H1 (cell line): ENCODE measurements at regions not wholly inside any gene's neighbourhood (a gene's known extent, or its start where the extent isn't known, plus 50 kb on each side); places are given as distances from the start of the nearest gene placed in this dataset.

Experiments used
- CTCF ChIA-PET: fragments of 300-600 bp; sonication (Branson Sonifier 250); formaldehyde crosslinking; loops from one replicate; lab custom pipeline; 2021; ENCODE audit not compliant: partially characterized antibody; lab: Charles Lee
- POLR2A ChIA-PET: fragments of 300-600 bp; sonication (Branson Sonifier 250); formaldehyde crosslinking; loops from one replicate; lab custom pipeline; 2021; ENCODE audit warnings: inconsistent platforms; ENCODE audit not compliant: partially characterized antibody; lab: Charles Lee
- DNase-seq, 2 experiments: peaks; one replicate each; pipeline versions ENCODE4 v3.0.0 to v3.0.0-alpha.2; 2010 to 2022; ENCODE audit warnings: low spot score in 2 of 2, low read depth in 1 of 2, mixed read lengths in 1 of 2
- FAIRE-seq: peaks from 2 replicates; lab custom pipeline; 2011; peaks lifted over from hg19 to GRCh38; lab: Jason Lieb, UNC
- H2AFZ ChIP-seq: 2 replicates; pipeline ENCODE4 v1.8.1; 2012; ENCODE audit warnings: low read length, inconsistent platforms
- H2AK5ac ChIP-seq: 2 replicates; pipeline ENCODE4 v1.6.1; 2013; ENCODE audit warnings: low read depth, low read length
- H2BK120ac ChIP-seq: replicated peaks from 2 replicates; pipeline ENCODE3; 2013; ENCODE audit warnings: low read depth, low read length, inconsistent platforms
- H2BK12ac ChIP-seq: 2 replicates; pipeline ENCODE4 v1.6.1; 2013; ENCODE audit warnings: low read depth, low read length
- H2BK15ac ChIP-seq: 2 replicates; pipeline ENCODE4 v1.6.1; 2013; ENCODE audit warnings: low read length
- H2BK20ac ChIP-seq: 2 replicates; pipeline ENCODE4 v1.6.1; 2013; ENCODE audit warnings: low read length
- H2BK5ac ChIP-seq: 2 replicates; pipeline ENCODE4 v1.6.1; 2013; ENCODE audit warnings: low read depth, low read length
- H3K14ac ChIP-seq: 2 replicates; pipeline ENCODE4 v1.6.1; 2013; ENCODE audit warnings: inconsistent platforms; ENCODE audit not compliant: insufficient read length
- H3K18ac ChIP-seq: 2 replicates; pipeline ENCODE4 v1.6.1; 2013; ENCODE audit warnings: low read length; ENCODE audit errors: extremely low read depth
- H3K23ac ChIP-seq: 2 replicates; pipeline ENCODE4 v1.6.1; 2013; ENCODE audit warnings: inconsistent platforms; ENCODE audit not compliant: insufficient read length
- H3K23me2 ChIP-seq: 2 replicates; pipeline ENCODE4 v1.6.1; 2013; ENCODE audit warnings: low read depth, low read length
- H3K27ac ChIP-seq: 2 replicates; pipeline ENCODE4 v1.6.1; 2011; ENCODE audit warnings: low read depth, low read length, inconsistent platforms
- H3K27me3 ChIP-seq, 4 experiments: replicated peaks in 1 of 4; 1 replicate in 1 of 4; 2 replicates in 3 of 4; pipeline versions ENCODE4 v1.6.1 to v1.8.1; 2011 to 2013; ENCODE audit warnings: low read length in 3 of 4, mild to moderate bottlenecking in 3 of 4, inconsistent platforms in 2 of 4, mixed read lengths in 2 of 4, moderate library complexity in 1 of 4; ENCODE audit not compliant: control insufficient read depth in 3 of 4, insufficient read depth in 3 of 4; ENCODE audit errors: extremely low read depth in 1 of 4
- H3K36me3 ChIP-seq, 4 experiments: 2 replicates each; pipeline versions ENCODE4 v1.6.1 to v1.8.1; 2011 to 2013; ENCODE audit warnings: mild to moderate bottlenecking in 4 of 4, low read length in 3 of 4, moderate library complexity in 2 of 4, control low read depth in 1 of 4, inconsistent platforms in 1 of 4; ENCODE audit not compliant: insufficient read depth in 4 of 4, control insufficient read depth in 2 of 4
- H3K4ac ChIP-seq: replicated peaks from 2 replicates; pipeline ENCODE3; 2013; ENCODE audit warnings: low read length, low read depth, mixed read lengths, inconsistent platforms; ENCODE audit not compliant: insufficient read length
- H3K4me1 ChIP-seq, 4 experiments: replicated peaks in 1 of 4; 1 replicate in 1 of 4; 2 replicates in 3 of 4; pipeline versions ENCODE4 v1.6.1 to v1.8.1; 2011 to 2013; ENCODE audit warnings: low read length in 3 of 4, inconsistent platforms in 2 of 4, mixed read lengths in 1 of 4; ENCODE audit not compliant: insufficient read depth in 4 of 4, control insufficient read depth in 3 of 4
- H3K4me2 ChIP-seq, 2 experiments: 2 replicates each; pipeline versions ENCODE4 v1.6.1 to v1.8.1; 2011 to 2013; ENCODE audit warnings: low read depth in 2 of 2, low read length in 2 of 2, control low read depth in 1 of 2, inconsistent platforms in 1 of 2, mild to moderate bottlenecking in 1 of 2; ENCODE audit not compliant: insufficient read depth in 1 of 2
- H3K4me3 ChIP-seq, 4 experiments: fragments of 200-600, 300-600 bp in 1 of 4; sonication (generic), shearing (Covaris generic), sonication (Bioruptor Twin) in 1 of 4; 2 replicates each; pipeline versions ENCODE4 v1.5.1 to v1.8.1; 2011 to 2016; ENCODE audit warnings: low read length in 4 of 4, low read depth in 3 of 4, control low read depth in 2 of 4, inconsistent platforms in 2 of 4, mild to moderate bottlenecking in 2 of 4, mixed read lengths in 1 of 4, moderate library complexity in 1 of 4; ENCODE audit not compliant: insufficient read depth in 2 of 4; ENCODE audit errors: extremely low read depth in 1 of 4
- H3K56ac ChIP-seq: replicated peaks from 2 replicates; pipeline ENCODE3; 2013; ENCODE audit warnings: low read depth, mild to moderate bottlenecking, mixed read lengths, low read length, inconsistent platforms; ENCODE audit not compliant: insufficient read length
- H3K79me1 ChIP-seq: 2 replicates; pipeline ENCODE4 v1.6.1; 2013; ENCODE audit warnings: low read depth, low read length, control low read depth
- H3K79me2 ChIP-seq, 2 experiments: 2 replicates each; pipeline versions ENCODE4 v1.6.1 to v1.8.1; 2012 to 2013; ENCODE audit warnings: low read length in 2 of 2, mild to moderate bottlenecking in 2 of 2, inconsistent platforms in 1 of 2; ENCODE audit not compliant: insufficient read depth in 2 of 2, control insufficient read depth in 1 of 2
- H3K9ac ChIP-seq, 4 experiments: replicated peaks in 1 of 4; 1 replicate in 1 of 4; 2 replicates in 3 of 4; pipeline versions ENCODE4 v1.6.1 to v1.8.1; 2011 to 2013; ENCODE audit warnings: low read depth in 3 of 4, low read length in 3 of 4, control low read depth in 2 of 4, mild to moderate bottlenecking in 2 of 4, moderate library complexity in 2 of 4, inconsistent platforms in 1 of 4; ENCODE audit errors: extremely low read depth in 1 of 4
- H3K9me3 ChIP-seq, 2 experiments: 2 replicates each; pipeline versions ENCODE4 v1.6.1 to v1.8.1; 2012 to 2013; ENCODE audit warnings: mild to moderate bottlenecking in 2 of 2, moderate library complexity in 2 of 2, control low read depth in 1 of 2, inconsistent platforms in 1 of 2, low read depth in 1 of 2, low read length in 1 of 2, mixed read lengths in 1 of 2; ENCODE audit not compliant: insufficient read depth in 2 of 2
- H4K20me1 ChIP-seq, 2 experiments: replicated peaks in 1 of 2; 2 replicates each; pipeline versions ENCODE3 to v1.8.1; 2011 to 2013; ENCODE audit warnings: inconsistent platforms in 2 of 2, low read length in 2 of 2, mild to moderate bottlenecking in 1 of 2; ENCODE audit not compliant: insufficient read depth in 2 of 2, control insufficient read depth in 1 of 2
- H4K5ac ChIP-seq: 2 replicates; pipeline ENCODE4 v1.6.1; 2013; ENCODE audit warnings: low read length, low read depth, mixed read lengths, inconsistent platforms; ENCODE audit not compliant: insufficient read length
- H4K8ac ChIP-seq: 2 replicates; pipeline ENCODE4 v1.8.0; 2013; ENCODE audit warnings: mild to moderate bottlenecking, moderate library complexity, low read length, inconsistent platforms; ENCODE audit not compliant: insufficient read depth; ENCODE audit errors: extremely low read depth
- H4K91ac ChIP-seq: replicated peaks from 2 replicates; pipeline ENCODE3; 2013; ENCODE audit warnings: low read length, mixed read lengths, inconsistent platforms; ENCODE audit not compliant: insufficient read length
- BRCA1 ChIP-seq: IDR thresholded peaks from 2 replicates; pipeline ENCODE4 v1.6.1; 2012; ENCODE audit warnings: low read depth, low read length, improper control_type of control experiment
- EZH2 ChIP-seq: fragments of 200-600 bp; sonication (generic); IDR thresholded peaks from 2 replicates; pipeline ENCODE4 v1.7.1; 2012; ENCODE audit warnings: low read depth, mild to moderate bottlenecking, moderate library complexity, low read length, inconsistent platforms; ENCODE audit not compliant: severe bottlenecking
- KDM4A ChIP-seq: IDR thresholded peaks from one replicate; pipeline ENCODE4 v1.7.1; 2012; ENCODE audit warnings: low read depth, mild to moderate bottlenecking, moderate library complexity, low read length, inconsistent platforms; ENCODE audit not compliant: severe bottlenecking
- NANOG ChIP-seq: IDR thresholded peaks from 2 replicates; pipeline ENCODE4 v1.6.1; 2011; ENCODE audit warnings: low read length, low read depth, mild to moderate bottlenecking, inconsistent platforms; ENCODE audit not compliant: insufficient read depth, poor library complexity, severe bottlenecking
- NRF1 ChIP-seq: IDR thresholded peaks from 2 replicates; pipeline ENCODE4 v1.6.1; 2011; ENCODE audit warnings: mild to moderate bottlenecking, low read depth, low read length, improper control_type of control experiment
- SAP30 ChIP-seq: fragments of 300-600 bp; sonication (generic); IDR thresholded peaks from 2 replicates; pipeline ENCODE4 v1.7.1; 2012; ENCODE audit warnings: low read length, moderate library complexity, mild to moderate bottlenecking, inconsistent platforms; ENCODE audit not compliant: insufficient read depth, insufficient replicate concordance
- SIN3A ChIP-seq, 2 experiments: IDR thresholded peaks in 1 of 2; conservative IDR thresholded peaks in 1 of 2; 2 replicates each; pipeline ENCODE4 v1.6.1; 2011 to 2012; ENCODE audit warnings: low read length in 2 of 2, improper control_type of control experiment in 1 of 2, low read depth in 1 of 2, mild to moderate bottlenecking in 1 of 2
- SIRT6 ChIP-seq: IDR thresholded peaks from one replicate; pipeline ENCODE4 v1.7.1; 2012; ENCODE audit warnings: low read length, inconsistent platforms
- TAF7 ChIP-seq: optimal IDR thresholded peaks from 2 replicates; pipeline ENCODE3; 2011; ENCODE audit warnings: low read depth, mild to moderate bottlenecking, inconsistent platforms, low read length, moderate library complexity, borderline replicate concordance
- TEAD4 ChIP-seq: IDR thresholded peaks from 2 replicates; pipeline ENCODE4 v1.6.1; 2012; ENCODE audit warnings: low read depth, low read length, inconsistent platforms, mixed read lengths
- WGBS, 2 experiments: shearing (Covaris generic) in 1 of 2; methylation state at CpG; one replicate each; pipeline versions ENCODE4 v1.1.6 to v1.1.7; 2013 to 2015; ENCODE audit warnings: low lambda C conversion rate in 2 of 2, mixed read lengths in 2 of 2, inconsistent platforms in 1 of 2, low coverage in 1 of 2, missing lambda C conversion rate in 1 of 2; ENCODE audit not compliant: insufficient replicate concordance in 2 of 2, insufficient coverage in 1 of 2, insufficient read length in 1 of 2; ENCODE audit errors: extremely low coverage in 1 of 2, missing lambda C conversion rate in 1 of 2; 5-methylcytosine and 5-hydroxymethylcytosine counted together
- TF ChIP-seq, protein P1 (sequence below): IDR thresholded peaks from 2 replicates; pipeline ENCODE4 v1.6.1; 2012; ENCODE audit warnings: low read length, inconsistent platforms
- TF ChIP-seq, protein P2 (sequence below): IDR thresholded peaks from 2 replicates; pipeline ENCODE4 v1.6.1; 2011; ENCODE audit warnings: low read depth, mild to moderate bottlenecking, low read length; ENCODE audit not compliant: insufficient read depth

DNA sequence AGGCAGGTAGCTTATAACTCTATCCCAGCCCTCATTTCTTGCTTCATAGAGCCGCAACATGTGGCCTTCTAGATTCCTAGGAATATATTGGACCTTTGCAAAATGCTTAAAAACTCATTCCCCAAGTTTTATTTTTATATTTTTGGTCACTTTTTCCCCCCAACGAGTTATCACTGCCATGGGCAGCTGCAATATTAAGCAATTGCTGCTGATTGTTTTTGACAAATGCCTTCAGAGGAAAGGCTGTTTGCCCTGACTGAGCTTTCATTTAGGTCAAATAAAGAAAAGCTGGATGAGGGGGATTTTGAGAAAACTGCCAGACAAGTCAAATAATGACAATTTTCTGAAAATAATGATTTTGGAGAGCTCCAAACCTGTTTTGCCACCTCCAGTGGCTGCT is 976.9 kb upstream of the MBL2 start:
- ChIA-PET CTCF (no interaction called here), POLR2A (no interaction called here)
- Histone ChIP-seq H3K9ac (no peak overlapping the region), H2BK15ac (no peak overlapping the region), H3K4me1 (peaks cover 0 to 3% (median 2%) of the 10 kb centered on the region in 4 experiments; a peak in 4 of 7 replicates), H3K27ac (no peak overlapping the region), H3K56ac (no peak overlapping the region), H3K79me1 (no peaks in the 10 kb centered on the region), H3K4me3 (no peak overlapping the region), H3K36me3 (peaks cover 0 to 5% (median 0%) of the 10 kb centered on the region in 4 experiments; a peak in 1 of 8 replicates), H3K23ac (no peak overlapping the region), H3K27me3 (no peaks in the 10 kb centered on the region), H4K91ac (no peak overlapping the region), H4K5ac (no peak overlapping the region), H2BK5ac (no peak overlapping the region), H2BK12ac (no peak overlapping the region), H2BK20ac (no peak overlapping the region), H2BK120ac (no peak overlapping the region), H3K4me2 (no peak overlapping the region), H4K20me1 (no peaks in the 10 kb centered on the region), H4K8ac (no peak overlapping the region), H3K9me3 (peaks cover 9 to 23% of the 10 kb centered on the region in 2 experiments), H3K4ac (no peak overlapping the region), H2AK5ac (no peak overlapping the region), H3K14ac (no peak overlapping the region), H3K23me2 (no peaks in the 10 kb centered on the region), H2AFZ (no peak overlapping the region), H3K18ac (no peak overlapping the region), H3K79me2 (no peaks in the 10 kb centered on the region)
- FAIRE-seq (no peak), DNase-seq (no peak)
- WGBS, 2 experiments, result 81% methylated on average over 2 of the region's 2 CpGs; no CpG with 5 or more reads in 1 of the 2 experiments
- TF ChIP-seq, protein P1, sequence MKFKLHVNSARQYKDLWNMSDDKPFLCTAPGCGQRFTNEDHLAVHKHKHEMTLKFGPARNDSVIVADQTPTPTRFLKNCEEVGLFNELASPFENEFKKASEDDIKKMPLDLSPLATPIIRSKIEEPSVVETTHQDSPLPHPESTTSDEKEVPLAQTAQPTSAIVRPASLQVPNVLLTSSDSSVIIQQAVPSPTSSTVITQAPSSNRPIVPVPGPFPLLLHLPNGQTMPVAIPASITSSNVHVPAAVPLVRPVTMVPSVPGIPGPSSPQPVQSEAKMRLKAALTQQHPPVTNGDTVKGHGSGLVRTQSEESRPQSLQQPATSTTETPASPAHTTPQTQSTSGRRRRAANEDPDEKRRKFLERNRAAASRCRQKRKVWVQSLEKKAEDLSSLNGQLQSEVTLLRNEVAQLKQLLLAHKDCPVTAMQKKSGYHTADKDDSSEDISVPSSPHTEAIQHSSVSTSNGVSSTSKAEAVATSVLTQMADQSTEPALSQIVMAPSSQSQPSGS, result no peak
- TF ChIP-seq TEAD4, result no peak
- TF ChIP-seq, protein P2, sequence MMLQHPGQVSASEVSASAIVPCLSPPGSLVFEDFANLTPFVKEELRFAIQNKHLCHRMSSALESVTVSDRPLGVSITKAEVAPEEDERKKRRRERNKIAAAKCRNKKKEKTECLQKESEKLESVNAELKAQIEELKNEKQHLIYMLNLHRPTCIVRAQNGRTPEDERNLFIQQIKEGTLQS, result no peak
- no peak for TF ChIP-seq NANOG
- no peak for TF ChIP-seq SAP30
- TF ChIP-seq SIN3A (conservative IDR thresholded peaks at IDR 0.05 in 1 of 2, IDR thresholded peaks at IDR 0.05 in 1 of 2; ENCODE audit: low read depth in 1 of 2, low read length in 2 of 2), result no peak
- no peak for TF ChIP-seq KDM4A
- TF ChIP-seq SIRT6, result no peak
- no peak for TF ChIP-seq BRCA1
- no peak for TF ChIP-seq NRF1
- no peak for TF ChIP-seq EZH2
- no peak for TF ChIP-seq TAF7
